IPS-NIHi11 (cell line): ENCODE measurements at regions not wholly inside any gene's neighbourhood (a gene's known extent, or its start where the extent isn't known, plus 50 kb on each side); places are given as distances from the start of the nearest gene placed in this dataset.

Experiments used
- DNase-seq: peaks from one replicate; pipeline ENCODE4 v3.0.0; 2012; ENCODE audit warnings: mixed read lengths, low spot score

DNA sequence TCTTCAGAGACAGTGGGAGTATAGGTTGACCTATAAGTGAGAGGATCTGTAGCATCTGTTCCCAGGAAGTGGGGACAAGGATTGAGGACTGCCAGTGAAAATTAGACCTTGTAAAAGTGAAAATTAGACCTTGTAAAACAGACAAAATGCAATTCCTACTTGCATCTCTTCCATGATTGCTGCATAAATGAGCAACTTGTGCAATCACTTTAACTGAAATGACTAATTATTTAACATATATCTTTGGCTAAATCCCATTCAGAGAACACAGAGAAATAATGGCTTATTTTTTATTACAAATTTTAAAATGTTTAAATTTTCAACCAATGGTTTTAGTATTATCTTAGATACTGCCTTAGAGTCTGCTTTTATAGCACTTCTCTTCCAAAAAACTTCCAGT, 67.2 kb upstream of the NABP1 start:
- no peak for DNase-seq

DNA sequence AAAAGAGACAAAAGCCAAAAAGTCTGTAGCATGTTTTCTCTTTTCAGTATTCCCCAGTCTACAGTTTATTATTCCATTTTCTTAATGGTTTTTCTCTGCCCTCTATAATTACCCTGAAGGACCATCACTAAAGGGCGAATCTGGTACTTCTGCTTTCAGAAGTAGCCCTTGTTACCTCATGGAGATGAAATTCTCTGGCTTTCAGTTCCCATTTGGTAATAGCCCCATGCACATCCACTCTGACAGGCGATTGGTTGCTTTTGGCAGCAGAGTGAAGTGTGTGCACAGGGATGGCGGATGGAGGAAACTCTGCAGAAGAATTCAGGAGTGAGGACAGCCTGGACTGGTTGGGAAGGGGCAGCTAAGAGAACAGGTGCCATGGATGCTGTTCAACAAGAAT, 66.3 kb upstream of the NABP1 start:
- DNase-seq = no peak

DNA sequence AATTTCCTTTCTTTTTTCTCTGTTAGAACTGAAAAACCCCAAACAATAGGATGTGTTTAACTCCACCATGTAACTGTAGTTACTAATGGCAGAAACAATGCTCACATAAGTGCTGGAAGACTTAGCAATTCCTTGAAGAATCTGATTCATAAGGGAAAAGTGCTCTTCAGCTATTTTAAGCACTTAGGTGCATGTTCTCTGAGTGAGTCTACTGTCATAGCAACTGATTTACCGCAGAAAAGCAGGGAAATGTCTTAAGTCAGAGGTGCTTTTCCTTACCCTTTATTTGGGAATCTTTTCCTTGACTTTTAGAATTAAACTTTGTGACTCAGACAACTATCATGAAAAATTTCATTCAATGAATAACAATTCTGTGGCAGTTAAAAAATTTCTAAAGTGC, 65.4 kb upstream of the NABP1 start:
- DNase-seq = no peak

- DNase-seq = no peak
Observed at GRCh38 chr2:191614759-191615158, 63.2 kb upstream of the NABP1 start.

GRCh38 chr2:191615596-191615995, 62.3 kb upstream of the NABP1 start:
- no peak for DNase-seq

DNA sequence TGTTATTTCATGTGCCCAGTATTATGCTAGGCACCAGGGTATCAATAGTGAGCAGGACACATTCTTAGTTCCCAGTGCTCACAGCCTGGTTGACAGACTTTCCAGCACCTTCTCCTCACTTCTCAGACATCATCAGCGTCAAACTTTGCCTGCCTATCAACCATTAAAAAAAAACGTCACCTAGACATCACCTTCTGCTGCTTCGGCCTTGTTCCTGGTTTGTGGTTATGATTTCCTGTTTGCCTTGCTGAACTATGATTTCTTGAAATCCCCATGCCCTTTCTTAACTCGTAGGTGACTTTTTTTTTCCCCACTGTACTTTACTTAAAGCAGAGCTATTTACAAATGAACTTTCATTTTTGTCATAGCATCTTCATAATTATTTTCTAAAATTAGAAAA, 60.4 kb upstream of the NABP1 start:
- DNase-seq = no peak

- DNase-seq = no peak
Observed at GRCh38 chr2:191618046-191618780, 59.7 kb upstream of the NABP1 start.

GRCh38 chr2:191618786-191619185, 59.1 kb upstream of the NABP1 start:
- DNase-seq = no peak

DNA sequence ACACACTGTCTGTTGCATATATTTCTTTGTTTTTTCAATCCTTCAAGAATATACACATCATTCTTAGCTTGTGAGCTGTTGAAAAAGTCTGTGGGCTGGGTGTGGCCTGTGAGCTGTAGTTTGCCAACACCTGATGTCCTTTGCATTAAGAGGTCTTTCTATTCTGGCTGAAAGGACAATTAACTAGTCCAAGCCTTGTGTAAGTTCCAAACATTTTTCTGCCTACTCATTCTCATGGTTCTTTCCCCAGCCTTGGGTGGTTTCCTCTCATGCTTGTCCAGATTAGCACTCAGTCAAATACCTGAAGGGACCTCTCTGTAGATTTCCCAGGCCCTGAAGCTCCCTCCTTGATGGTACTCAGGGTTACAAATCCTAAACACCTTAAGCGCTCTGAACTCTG, 57.8 kb upstream of the NABP1 start:
- no peak for DNase-seq

GRCh38 chr2:191622374-191623320, 55.3 kb upstream of the NABP1 start:
- no peak for DNase-seq

DNA sequence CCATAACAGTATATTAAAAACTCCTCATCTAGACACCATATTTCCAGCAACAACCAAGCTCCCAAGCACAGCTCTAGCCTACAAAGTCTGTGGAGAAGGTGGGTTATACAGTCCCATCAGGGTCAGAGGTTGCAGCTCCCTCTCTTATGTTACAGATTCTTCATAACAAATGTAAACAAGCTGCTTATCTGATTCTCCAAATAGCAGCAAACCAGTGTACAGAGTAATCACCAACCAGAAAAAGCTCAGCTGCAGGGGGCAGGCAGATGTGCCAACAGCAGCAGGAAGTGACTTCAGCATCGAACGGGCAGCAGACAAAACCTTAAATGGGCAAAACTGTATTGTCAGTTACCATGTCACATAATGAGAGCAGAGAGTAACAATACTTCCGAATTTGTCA, 52.9 kb upstream of the NABP1 start:
- no peak for DNase-seq

GRCh38 chr2:191625446-191625845, 52.5 kb upstream of the NABP1 start:
- DNase-seq = no peak

DNA sequence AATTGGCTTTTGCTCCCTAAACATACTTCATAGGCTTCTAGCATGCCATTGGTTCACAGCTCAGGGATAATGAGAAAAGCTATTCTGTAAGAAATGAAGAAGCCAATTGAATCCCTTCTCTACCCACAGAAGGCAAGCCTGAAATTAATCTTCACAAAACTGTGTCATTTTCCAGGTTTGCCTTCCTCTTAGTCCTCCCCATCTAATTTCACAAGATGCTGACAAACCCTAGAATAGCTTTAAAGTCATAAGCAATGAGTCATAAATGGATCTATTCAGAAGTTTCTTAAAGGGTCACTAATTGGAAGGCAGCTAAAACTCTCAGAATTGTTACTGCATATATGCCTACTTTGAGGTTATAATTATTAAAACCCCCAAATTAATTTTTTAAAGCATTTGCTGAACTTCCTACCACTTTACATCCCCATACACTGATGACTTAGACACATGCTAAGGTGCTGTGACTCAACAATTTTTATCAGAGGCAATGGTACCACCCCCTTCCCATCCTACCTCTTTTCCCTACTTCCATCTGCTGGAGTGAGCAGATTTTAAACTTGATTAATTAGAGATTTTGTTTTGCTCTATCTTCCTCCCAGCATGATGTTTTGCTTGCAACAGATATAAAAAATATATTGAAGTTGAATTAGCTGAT, 51.3 kb upstream of the NABP1 start:
- DNase-seq = no peak

- DNase-seq = no peak
Observed at GRCh38 chr2:191627518-191627917, 50.4 kb upstream of the NABP1 start.
